ENCODE measurements at regions not wholly inside any gene's neighbourhood (a gene's known extent, or its start where the extent isn't known, plus 50 kb on each side); places are given as distances from the start of the nearest gene placed in this dataset.

DNA sequence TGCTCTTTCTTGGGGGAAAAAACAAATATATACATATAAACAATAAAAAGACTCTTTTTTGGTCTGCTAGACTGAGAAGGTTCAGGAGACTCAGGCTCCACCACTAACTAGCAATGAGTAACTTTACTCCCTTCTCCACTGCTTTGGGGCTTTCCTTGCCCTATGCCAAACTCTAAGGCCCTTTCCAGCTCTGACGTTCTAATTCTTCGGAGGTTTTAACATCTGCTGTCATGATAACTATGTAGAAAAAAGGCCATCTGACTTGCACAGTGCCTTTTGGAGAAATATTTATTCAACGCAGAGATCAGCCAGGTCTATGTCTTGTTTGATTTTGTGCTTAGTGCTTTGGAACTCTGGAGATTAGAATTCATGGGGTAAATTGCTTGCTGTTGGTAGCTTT is 156.2 kb downstream of the TMCO5A start:
- no peak overlapping the region for H3K27ac ChIP-seq
- TF ChIP-seq, protein P1, sequence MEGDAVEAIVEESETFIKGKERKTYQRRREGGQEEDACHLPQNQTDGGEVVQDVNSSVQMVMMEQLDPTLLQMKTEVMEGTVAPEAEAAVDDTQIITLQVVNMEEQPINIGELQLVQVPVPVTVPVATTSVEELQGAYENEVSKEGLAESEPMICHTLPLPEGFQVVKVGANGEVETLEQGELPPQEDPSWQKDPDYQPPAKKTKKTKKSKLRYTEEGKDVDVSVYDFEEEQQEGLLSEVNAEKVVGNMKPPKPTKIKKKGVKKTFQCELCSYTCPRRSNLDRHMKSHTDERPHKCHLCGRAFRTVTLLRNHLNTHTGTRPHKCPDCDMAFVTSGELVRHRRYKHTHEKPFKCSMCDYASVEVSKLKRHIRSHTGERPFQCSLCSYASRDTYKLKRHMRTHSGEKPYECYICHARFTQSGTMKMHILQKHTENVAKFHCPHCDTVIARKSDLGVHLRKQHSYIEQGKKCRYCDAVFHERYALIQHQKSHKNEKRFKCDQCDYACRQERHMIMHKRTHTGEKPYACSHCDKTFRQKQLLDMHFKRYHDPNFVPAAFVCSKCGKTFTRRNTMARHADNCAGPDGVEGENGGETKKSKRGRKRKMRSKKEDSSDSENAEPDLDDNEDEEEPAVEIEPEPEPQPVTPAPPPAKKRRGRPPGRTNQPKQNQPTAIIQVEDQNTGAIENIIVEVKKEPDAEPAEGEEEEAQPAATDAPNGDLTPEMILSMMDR (IDR thresholded peaks at IDR 0.05) = no peak
- no peaks in the 10 kb centered on the region for H3K9me3 ChIP-seq
- H3K4me1 ChIP-seq (ENCODE audit: control insufficient read depth in 1 of 2, insufficient read depth in 1 of 2, low read depth in 1 of 2, low read length in 1 of 2) = peaks cover 8 to 10% of the 10 kb centered on the region in 2 experiments
- no peaks in the 10 kb centered on the region for H3K27me3 ChIP-seq
- no peak overlapping the region for H3K4me3 ChIP-seq (ENCODE audit: low read depth in 1 of 2, low read length in 1 of 2)
- H3K36me3 ChIP-seq = no peaks in the 10 kb centered on the region

DNA sequence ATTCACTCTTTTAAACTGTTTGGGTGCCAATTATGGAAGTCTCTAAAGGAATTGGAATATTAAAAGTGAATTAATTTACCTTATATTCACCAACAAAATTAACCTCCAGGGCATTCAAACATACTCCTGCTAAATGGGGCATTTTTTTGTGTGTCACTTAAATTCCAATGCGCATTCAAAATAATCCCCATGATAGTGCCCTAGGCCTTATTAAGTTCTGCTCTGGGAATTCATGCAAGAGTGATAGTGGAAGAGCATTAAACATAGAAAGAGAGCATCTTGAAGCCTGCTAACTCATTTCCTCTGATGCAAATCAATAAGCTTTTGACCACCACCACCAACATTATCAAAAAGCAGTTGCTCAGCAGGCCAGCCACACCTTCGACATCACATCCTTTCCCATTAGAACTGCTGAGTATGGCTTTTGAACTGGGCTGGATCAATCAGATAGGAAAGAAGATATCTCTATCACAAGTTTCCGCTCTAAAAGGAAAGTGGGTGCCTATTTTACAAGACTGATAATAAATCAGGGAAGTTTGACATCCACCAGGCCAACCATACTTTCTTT is 156.7 kb downstream of the TMCO5A start:
- Histone ChIP-seq H3K36me3 (no peaks in the 10 kb centered on the region), H3K4me3 (ENCODE audit: low read depth in 1 of 2, low read length in 1 of 2) (no peak overlapping the region)

DNA sequence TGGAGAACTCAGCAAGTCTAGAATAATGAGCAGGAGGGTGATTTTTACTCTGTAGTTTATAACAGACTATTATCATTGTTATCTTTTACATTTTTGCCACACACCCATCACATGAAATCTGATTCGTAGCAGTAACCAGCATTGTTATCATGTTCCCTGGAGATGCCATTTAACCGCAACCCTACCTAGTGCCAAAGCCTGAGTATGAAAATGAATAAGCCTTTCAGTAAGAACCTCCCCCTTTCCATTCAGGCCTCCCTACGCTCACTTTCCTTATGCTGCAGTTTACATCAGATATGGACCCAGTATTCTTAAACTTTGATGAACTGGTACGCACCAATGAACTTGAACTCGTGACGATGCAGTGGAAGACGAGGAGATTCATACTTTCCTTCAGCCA is 158.7 kb upstream of the SPRED1 start:
- no peak overlapping the region for H3K27ac ChIP-seq
- TF ChIP-seq, protein P1 (IDR thresholded peaks at IDR 0.05) = no peak
- no peak overlapping the region for H3K4me3 ChIP-seq (ENCODE audit: low read depth in 1 of 2, low read length in 1 of 2)
- no peaks in the 10 kb centered on the region for H3K9me3 ChIP-seq
- no peaks in the 10 kb centered on the region for H3K27me3 ChIP-seq
- H3K36me3 ChIP-seq = no peaks in the 10 kb centered on the region
- H3K4me1 ChIP-seq (ENCODE audit: control insufficient read depth in 1 of 2, insufficient read depth in 1 of 2, low read depth in 1 of 2, low read length in 1 of 2) = no peaks in the 10 kb centered on the region

More for the DNA sequence above, 156.7 kb downstream of the TMCO5A start:
- H3K27ac ChIP-seq = no peak overlapping the region
- H3K9me3 ChIP-seq = no peaks in the 10 kb centered on the region
- H3K27me3 ChIP-seq = no peaks in the 10 kb centered on the region
- TF ChIP-seq, protein P1 (IDR thresholded peaks at IDR 0.05) = no peak
- peaks cover 3 to 5% of the 10 kb centered on the region in 2 experiments for H3K4me1 ChIP-seq (ENCODE audit: control insufficient read depth in 1 of 2, insufficient read depth in 1 of 2, low read depth in 1 of 2, low read length in 1 of 2)

DNA sequence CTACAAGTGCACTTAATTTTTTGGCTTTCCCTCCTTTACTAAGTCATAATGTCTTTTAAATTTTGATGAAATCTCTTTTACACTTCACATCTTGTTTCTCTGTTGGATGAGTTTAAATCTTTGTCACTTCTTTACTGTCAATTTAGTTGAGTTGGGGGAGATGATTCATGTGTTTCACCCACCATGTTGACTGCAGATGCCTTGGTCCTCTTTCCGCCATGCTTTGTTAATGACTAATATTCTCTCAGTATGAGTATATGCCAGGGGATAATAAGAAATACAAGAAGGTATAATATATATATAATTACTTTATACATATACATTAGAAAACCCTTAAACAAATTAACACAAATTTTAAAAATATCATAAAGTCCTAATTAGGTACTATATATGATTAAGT is 149.7 kb upstream of the SPRED1 start:
- H3K36me3 ChIP-seq = no peaks in the 10 kb centered on the region
- H3K27ac ChIP-seq = no peak overlapping the region
- H3K4me1 ChIP-seq (ENCODE audit: control insufficient read depth in 1 of 2, insufficient read depth in 1 of 2, low read depth in 1 of 2, low read length in 1 of 2) = no peaks in the 10 kb centered on the region
- TF ChIP-seq, protein P1 (IDR thresholded peaks at IDR 0.05) = no peak
- H3K27me3 ChIP-seq = no peaks in the 10 kb centered on the region
- no peak overlapping the region for H3K4me3 ChIP-seq (ENCODE audit: low read depth in 1 of 2, low read length in 1 of 2)
- H3K9me3 ChIP-seq = no peaks in the 10 kb centered on the region

DNA sequence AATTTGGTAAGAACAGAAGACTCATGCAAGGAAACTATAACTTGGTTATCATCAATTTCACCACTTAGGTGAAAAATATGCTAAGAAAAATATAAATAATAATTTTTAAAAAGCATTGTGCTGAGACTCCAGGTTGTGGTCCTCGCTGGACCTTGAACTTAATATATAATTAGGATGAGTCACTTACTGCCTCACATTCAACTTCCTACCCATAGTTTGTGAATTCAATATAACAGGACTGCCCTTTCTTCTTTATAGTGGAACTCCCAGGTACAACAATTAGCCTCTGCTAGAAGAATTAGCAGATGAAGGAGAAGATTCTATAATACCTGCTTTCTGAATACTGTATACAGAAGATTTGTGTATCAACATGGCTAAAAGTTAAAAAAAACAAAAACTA is 149.1 kb upstream of the SPRED1 start:
- Histone ChIP-seq H3K36me3 (no peaks in the 10 kb centered on the region), H3K9me3 (no peaks in the 10 kb centered on the region), H3K4me3 (ENCODE audit: low read depth in 1 of 2, low read length in 1 of 2) (no peak overlapping the region), H3K27ac (no peak overlapping the region), H3K4me1 (ENCODE audit: control insufficient read depth in 1 of 2, insufficient read depth in 1 of 2, low read depth in 1 of 2, low read length in 1 of 2) (no peaks in the 10 kb centered on the region), H3K27me3 (no peaks in the 10 kb centered on the region)
- TF ChIP-seq, protein P1 (IDR thresholded peaks at IDR 0.05) = no peak

DNA sequence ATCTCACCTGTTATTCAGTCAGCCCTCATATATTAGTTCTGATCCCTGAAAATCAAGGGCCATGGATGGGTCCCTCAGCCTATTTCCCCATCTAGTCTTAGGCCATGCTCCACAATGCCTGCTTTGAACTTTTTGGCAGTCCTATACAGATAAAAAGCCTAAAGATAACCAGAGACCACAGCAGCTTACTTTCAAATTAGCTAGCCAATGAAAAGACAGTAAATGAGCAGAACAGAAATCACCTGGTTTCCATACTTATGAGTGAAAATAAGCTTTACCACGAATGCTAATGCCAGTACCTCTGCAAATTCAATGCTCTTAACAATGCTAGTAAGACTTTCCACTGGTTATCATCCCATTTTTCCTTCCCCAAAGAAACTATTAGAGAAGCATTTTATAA is 141.6 kb upstream of the SPRED1 start:
- no peak overlapping the region for H3K4me3 ChIP-seq (ENCODE audit: low read depth in 1 of 2, low read length in 1 of 2)
- no peaks in the 10 kb centered on the region for H3K27me3 ChIP-seq
- TF ChIP-seq, protein P1 (IDR thresholded peaks at IDR 0.05) = no peak
- no peak overlapping the region for H3K27ac ChIP-seq
- no peaks in the 10 kb centered on the region for H3K9me3 ChIP-seq
- H3K36me3 ChIP-seq = no peaks in the 10 kb centered on the region
- H3K4me1 ChIP-seq (ENCODE audit: control insufficient read depth in 1 of 2, insufficient read depth in 1 of 2, low read depth in 1 of 2, low read length in 1 of 2) = no peaks in the 10 kb centered on the region

Measured in neutrophil (primary cell).